GM23338 (cell line): ENCODE measurements at regions not wholly inside any gene's neighbourhood (a gene's known extent, or its start where the extent isn't known, plus 50 kb on each side); places are given as distances from the start of the nearest gene placed in this dataset.

Experiments
- ATAC-seq: fragments of 200-7000 bp; cut with Tn5 transposase; 3 replicates; pipeline ENCODE4 v1.9.1; 2020
- DNase-seq: peaks from one replicate; pipeline ENCODE4 v3.0.0-alpha.2; 2015; ENCODE audit warnings: low spot score
- H2AFZ ChIP-seq: fragments of 200-600 bp; sonication (generic); 2 replicates; pipeline ENCODE4 v1.8.0; 2016; ENCODE audit warnings: antibody characterized with exemption, mild to moderate bottlenecking, moderate library complexity
- H3F3A ChIP-seq: fragments of 200-600 bp; sonication (generic); replicated peaks from 2 replicates; pipeline ENCODE4 v1.8.0; 2017; ENCODE audit warnings: antibody characterized with exemption, mixed run types, low read depth
- H3K27ac ChIP-seq: fragments of 200-600 bp; sonication (generic); 2 replicates; pipeline ENCODE4 v1.6.1; 2016; ENCODE audit warnings: low read depth
- H3K27me3 ChIP-seq: fragments of 200-600 bp; sonication (generic); 2 replicates; pipeline ENCODE4 v1.8.0; 2016; ENCODE audit warnings: mild to moderate bottlenecking, mixed run types, moderate library complexity; ENCODE audit not compliant: insufficient read depth
- H3K36me3 ChIP-seq: fragments of 200-600 bp; sonication (generic); 2 replicates; pipeline ENCODE4 v1.8.0; 2016; ENCODE audit warnings: mild to moderate bottlenecking; ENCODE audit not compliant: insufficient read depth
- H3K4me1 ChIP-seq: fragments of 200-600 bp; sonication (generic); 2 replicates; pipeline ENCODE4 v1.8.0; 2016; ENCODE audit warnings: mild to moderate bottlenecking, moderate library complexity; ENCODE audit not compliant: insufficient read depth
- H3K4me2 ChIP-seq: fragments of 200-600 bp; sonication (generic); 2 replicates; pipeline ENCODE4 v1.7.1; 2017; ENCODE audit warnings: mixed run types
- H3K4me3 ChIP-seq: fragments of 200-600 bp; sonication (generic); 2 replicates; pipeline ENCODE4 v1.6.1; 2016; ENCODE audit warnings: mixed run types
- H3K79me2 ChIP-seq: fragments of 200-600 bp; sonication (generic); replicated peaks from 2 replicates; pipeline ENCODE4 v1.8.0; 2017; ENCODE audit warnings: mild to moderate bottlenecking; ENCODE audit not compliant: insufficient read depth
- H3K9me2 ChIP-seq: fragments of 200-600 bp; sonication (generic); 2 replicates; pipeline ENCODE4 v1.8.0; 2017; ENCODE audit not compliant: insufficient read depth
- H4K20me1 ChIP-seq: fragments of 200-600 bp; sonication (generic); replicated peaks from 2 replicates; pipeline ENCODE4 v1.8.0; 2017; ENCODE audit warnings: mild to moderate bottlenecking; ENCODE audit not compliant: insufficient read depth
- H3K27ac Mint-ChIP-seq: 2 replicates; pipeline ENCODE4 v1.8.0; 2020; ENCODE audit warnings: inconsistent platforms, mild to moderate bottlenecking, moderate library complexity, mixed read lengths
- H3K27me3 Mint-ChIP-seq: 3 replicates; pipeline ENCODE4 v1.8.0; 2022; ENCODE audit warnings: low read depth, mild to moderate bottlenecking, moderate library complexity, mixed read lengths, inconsistent platforms; ENCODE audit not compliant: insufficient read depth, poor library complexity
- H3K36me3 Mint-ChIP-seq: 3 replicates; pipeline ENCODE4 v1.8.0; 2021; ENCODE audit warnings: low read depth, mild to moderate bottlenecking, inconsistent platforms, moderate library complexity, mixed read lengths
- H3K4me1 Mint-ChIP-seq: 3 replicates; pipeline ENCODE4 v1.8.0; 2020; ENCODE audit warnings: mild to moderate bottlenecking, inconsistent platforms, mixed read lengths
- H3K4me3 Mint-ChIP-seq: 3 replicates; pipeline ENCODE4 v1.8.0; 2021; ENCODE audit warnings: moderate library complexity, mild to moderate bottlenecking, inconsistent platforms, mixed read lengths
- H3K9me3 Mint-ChIP-seq: 3 replicates; pipeline ENCODE4 v1.8.0; 2020; ENCODE audit warnings: moderate library complexity, mild to moderate bottlenecking, inconsistent platforms, mixed read lengths
- CREB1 ChIP-seq: fragments of 250-450 bp; sonication (Bioruptor Pico); IDR thresholded peaks from 2 replicates; pipeline ENCODE4 v1.5.0; 2020; ENCODE audit warnings: low read depth, mild to moderate bottlenecking, moderate library complexity
- CTCF ChIP-seq, 2 experiments: fragments of 200-600 bp in 1 of 2; sonication (generic) in 1 of 2; conservative IDR thresholded peaks; 2 replicates each; pipeline versions ENCODE4 v1.5.1 to v1.6.1; 2016 to 2017; ENCODE audit warnings: antibody characterized with exemption in 2 of 2, low read depth in 2 of 2, mild to moderate bottlenecking in 2 of 2, moderate library complexity in 1 of 2
- ETS1 ChIP-seq: IDR thresholded peaks from 2 replicates; pipeline ENCODE4 v1.6.1; 2016; ENCODE audit warnings: antibody characterized with exemption
- EZH2 ChIP-seq: fragments of 200-600 bp; sonication (generic); IDR thresholded peaks from one replicate; pipeline ENCODE4 v1.8.0; 2017; ENCODE audit warnings: antibody characterized with exemption, mild to moderate bottlenecking, low read depth; ENCODE audit not compliant: unreplicated experiment
- EZH2phosphoT487 ChIP-seq: fragments of 200-600 bp; sonication (generic); IDR thresholded peaks from one replicate; pipeline ENCODE4 v1.8.1; 2018; ENCODE audit warnings: antibody characterized with exemption; ENCODE audit not compliant: unreplicated experiment
- JUNB ChIP-seq: IDR thresholded peaks from one replicate; pipeline ENCODE4 v1.6.1; 2016; ENCODE audit warnings: antibody characterized with exemption; ENCODE audit not compliant: unreplicated experiment
- NANOG ChIP-seq: IDR thresholded peaks from 2 replicates; pipeline ENCODE4 v1.6.1; 2016; ENCODE audit warnings: antibody characterized with exemption, borderline replicate concordance
- POLR2AphosphoS5 ChIP-seq: IDR thresholded peaks from 2 replicates; pipeline ENCODE4 v1.6.1; 2016; ENCODE audit warnings: antibody characterized with exemption, low read depth
- REST ChIP-seq: IDR thresholded peaks from one replicate; pipeline ENCODE4 v1.6.1; 2018; ENCODE audit warnings: antibody characterized with exemption; ENCODE audit not compliant: unreplicated experiment
- STAT1 ChIP-seq: IDR thresholded peaks from one replicate; pipeline ENCODE4 v1.6.1; 2016; ENCODE audit warnings: antibody characterized with exemption; ENCODE audit not compliant: unreplicated experiment
- ZNF114 ChIP-seq: fragments of 250-450 bp; sonication (Bioruptor Pico); IDR thresholded peaks from 2 replicates; pipeline ENCODE4 v1.5.0; 2020; ENCODE audit warnings: mild to moderate bottlenecking, moderate library complexity
- ZNF331 ChIP-seq: fragments of 250-450 bp; sonication (Bioruptor Pico); IDR thresholded peaks from 2 replicates; pipeline ENCODE4 v1.5.0; 2020; ENCODE audit warnings: low read depth, mild to moderate bottlenecking, moderate library complexity
- ZNF462 ChIP-seq: fragments of 250-450 bp; sonication (Bioruptor Pico); IDR thresholded peaks from 2 replicates; pipeline ENCODE4 v1.5.0; 2020; ENCODE audit warnings: mild to moderate bottlenecking, moderate library complexity

GRCh38 chr6:134602123-134602522 lies 284.2 kb upstream of the SGK1 start (continued):
- TF ChIP-seq ZNF114 (CRISPR knock-in tag) (no peak), EZH2phosphoT487 (no peak), EZH2 (no peak), POLR2AphosphoS5 (no peak)

- DNase-seq (no peak), ATAC-seq (no peak)
- Mint-ChIP-seq H3K36me3 (peaks cover 23% of the 10 kb centered on the region), H3K4me3 (no peak overlapping the region), H3K27me3 (no peaks in the 10 kb centered on the region), H3K4me1 (no peaks in the 10 kb centered on the region), H3K9me3 (peaks cover 34% of the 10 kb centered on the region), H3K27ac (no peak overlapping the region)
- no peaks in the 10 kb centered on the region for H3K9me2 ChIP-seq
- H3K36me3 ChIP-seq = no peaks in the 10 kb centered on the region; the same call in 1 of the 2 replicates
- H2AFZ ChIP-seq = no peak overlapping the region
- no peaks in the 10 kb centered on the region for H3K27me3 ChIP-seq
- H3K27ac ChIP-seq = no peak overlapping the region
- no peak overlapping the region; the same call in 1 of the 2 replicates for H3K4me3 ChIP-seq
- no peaks in the 10 kb centered on the region for H3K4me1 ChIP-seq
- no peak for TF ChIP-seq CREB1
- no peak for TF ChIP-seq ZNF462 (CRISPR knock-in tag)
- TF ChIP-seq STAT1 = no peak
- TF ChIP-seq ZNF331 = no peak
- TF ChIP-seq REST = no peak
- no peak for TF ChIP-seq ETS1
- TF ChIP-seq EZH2phosphoT487 = no peak
- TF ChIP-seq CTCF (conservative IDR thresholded peaks at IDR 0.05; ENCODE audit: low read depth in 2 of 2) = no peak
- TF ChIP-seq EZH2 = no peak
- no peak for TF ChIP-seq POLR2AphosphoS5
- no peak for TF ChIP-seq NANOG
- TF ChIP-seq JUNB = no peak
- no peak for TF ChIP-seq ZNF114 (CRISPR knock-in tag)
- H3K4me2 ChIP-seq = no peak overlapping the region
- H3K79me2 ChIP-seq = no peaks in the 10 kb centered on the region
- no peaks in the 10 kb centered on the region for H3F3A ChIP-seq
- H4K20me1 ChIP-seq = no peaks in the 10 kb centered on the region
Observed at GRCh38 chr6:134600671-134601070, 282.8 kb upstream of the SGK1 start.
